Esophagus muscularis mucosa (tissue), 4 donors: ENCODE measurements at regions not wholly inside any gene's neighbourhood (a gene's known extent, or its start where the extent isn't known, plus 50 kb on each side); places are given as distances from the start of the nearest gene placed in this dataset.
"Not testable (repeated sequence)": the region's sequence is repeated elsewhere in the genome, so short reads cannot be mapped to it uniquely, and the experiment has no call there.

ENCODE experiments used
- DNase-seq: peaks from one replicate; pipeline ENCODE4 v3.0.0-alpha.2; 2017; ENCODE audit errors: extremely low spot score
- H3K27ac ChIP-seq, 4 donors: fragments of 200-600 bp; sonication (generic); replicated peaks in 1 of 4; 1 replicate in 3 of 4; 2 replicates in 1 of 4; pipeline ENCODE4 v1.5.1; 2016 to 2019; ENCODE audit warnings: mild to moderate bottlenecking in 1 of 4
- H3K27me3 ChIP-seq, 4 donors: fragments of 200-600 bp; sonication (generic); one replicate each; pipeline versions ENCODE4 v1.5.1 to v1.6.0; 2016 to 2019
- H3K36me3 ChIP-seq, 4 donors: fragments of 200-600 bp; sonication (generic); one replicate each; pipeline ENCODE4 v1.5.1; 2016 to 2019
- H3K4me1 ChIP-seq, 4 donors: fragments of 200-600 bp; sonication (generic); one replicate each; pipeline ENCODE4 v1.5.1; 2016 to 2019
- H3K4me3 ChIP-seq, 4 donors: fragments of 200-600 bp; sonication (generic); 1 replicate in 2 of 4; 2 replicates in 2 of 4; pipeline ENCODE4 v1.5.1; 2016 to 2019; ENCODE audit warnings: mild to moderate bottlenecking in 4 of 4, moderate library complexity in 1 of 4
- H3K9me3 ChIP-seq, 4 donors: fragments of 200-600 bp; sonication (generic); 1 replicate in 3 of 4; 2 replicates in 1 of 4; pipeline ENCODE4 v1.5.1; 2016 to 2019
- EP300 ChIP-seq: sonication (generic); formaldehyde crosslinking; IDR thresholded peaks from one replicate; pipeline ENCODE4 v1.6.1; 2017; ENCODE audit warnings: antibody characterized with exemption
- POLR2A ChIP-seq: fragments of 450-650 bp; IDR thresholded peaks from one replicate; pipeline ENCODE4 v1.6.1; 2017; ENCODE audit warnings: antibody characterized with exemption, moderate library complexity, mild to moderate bottlenecking, low read depth
- POLR2AphosphoS5 ChIP-seq, 2 donors: sonication (generic); formaldehyde crosslinking; IDR thresholded peaks; one replicate each; pipeline ENCODE4 v1.6.1; 2017; ENCODE audit warnings: antibody characterized with exemption in 2 of 2
- WGBS: methylation state at CpG from one replicate; pipeline ENCODE4 v1.1.5; 2018; 5-methylcytosine and 5-hydroxymethylcytosine counted together
- intact Hi-C: fragments of 100-400 bp; cut with DNase I; formaldehyde crosslinking; loops from one replicate; pipeline ENCODE4 v1.15.1; 2023
- TF ChIP-seq, protein P1 (sequence below), 3 experiments: fragments of 200-600 bp in 2 of 3; fragments of 450-650 bp in 1 of 3; sonication (generic) in 2 of 3; IDR thresholded peaks; one replicate each; pipeline ENCODE4 v1.5.1; 2017 to 2019; ENCODE audit warnings: antibody characterized with exemption in 3 of 3, mild to moderate bottlenecking in 2 of 3, moderate library complexity in 1 of 3

- TF ChIP-seq, protein P1, sequence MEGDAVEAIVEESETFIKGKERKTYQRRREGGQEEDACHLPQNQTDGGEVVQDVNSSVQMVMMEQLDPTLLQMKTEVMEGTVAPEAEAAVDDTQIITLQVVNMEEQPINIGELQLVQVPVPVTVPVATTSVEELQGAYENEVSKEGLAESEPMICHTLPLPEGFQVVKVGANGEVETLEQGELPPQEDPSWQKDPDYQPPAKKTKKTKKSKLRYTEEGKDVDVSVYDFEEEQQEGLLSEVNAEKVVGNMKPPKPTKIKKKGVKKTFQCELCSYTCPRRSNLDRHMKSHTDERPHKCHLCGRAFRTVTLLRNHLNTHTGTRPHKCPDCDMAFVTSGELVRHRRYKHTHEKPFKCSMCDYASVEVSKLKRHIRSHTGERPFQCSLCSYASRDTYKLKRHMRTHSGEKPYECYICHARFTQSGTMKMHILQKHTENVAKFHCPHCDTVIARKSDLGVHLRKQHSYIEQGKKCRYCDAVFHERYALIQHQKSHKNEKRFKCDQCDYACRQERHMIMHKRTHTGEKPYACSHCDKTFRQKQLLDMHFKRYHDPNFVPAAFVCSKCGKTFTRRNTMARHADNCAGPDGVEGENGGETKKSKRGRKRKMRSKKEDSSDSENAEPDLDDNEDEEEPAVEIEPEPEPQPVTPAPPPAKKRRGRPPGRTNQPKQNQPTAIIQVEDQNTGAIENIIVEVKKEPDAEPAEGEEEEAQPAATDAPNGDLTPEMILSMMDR (IDR thresholded peaks at IDR 0.05) = no peak
- TF ChIP-seq EP300 = no peak
- no peak for TF ChIP-seq POLR2A
- no peak for TF ChIP-seq POLR2AphosphoS5 (IDR thresholded peaks at IDR 0.05)
- Histone ChIP-seq H3K4me1 (no peaks in the 10 kb centered on the region), H3K27me3 (no peaks in the 10 kb centered on the region), H3K36me3 (no peaks in the 10 kb centered on the region), H3K27ac (no peak overlapping the region), H3K9me3 (no peaks in the 10 kb centered on the region), H3K4me3 (no peak overlapping the region)
- no peak for DNase-seq
- intact Hi-C loops = no loop called here
These were observed 606.6 kb upstream of the MAP3K7 start for GRCh38 chr6:91193446-91193845.

DNA sequence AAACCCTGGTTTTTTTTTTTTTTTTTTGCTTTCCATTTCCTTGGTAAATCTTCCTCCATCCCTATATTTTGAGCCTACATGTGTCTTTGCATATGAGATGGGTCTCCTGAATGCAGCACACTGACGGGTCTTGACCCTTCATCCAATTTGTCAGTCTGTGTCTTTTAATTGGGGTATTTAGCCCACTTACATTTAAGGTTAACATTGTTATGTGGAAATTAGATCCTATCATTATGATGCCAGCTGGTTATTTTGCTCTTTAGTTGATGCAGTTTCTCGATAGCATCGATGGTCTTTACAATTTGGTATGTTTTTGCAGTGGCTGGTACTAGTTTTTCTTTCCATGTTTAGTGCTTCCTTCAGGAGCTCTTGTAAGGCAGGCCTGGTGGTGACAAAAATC, 603.2 kb upstream of the MAP3K7 start:
- 95% methylated on average over 3 of the region's 3 CpGs for WGBS
- H3K27me3 ChIP-seq, H3K4me1 ChIP-seq, H3K36me3 ChIP-seq, intact Hi-C loops, DNase-seq, H3K4me3 ChIP-seq, H3K27ac ChIP-seq: not testable (repeated sequence)
- peaks cover 0 to 14% (median 0%) of the 10 kb centered on the region in 4 donors for H3K9me3 ChIP-seq

DNA sequence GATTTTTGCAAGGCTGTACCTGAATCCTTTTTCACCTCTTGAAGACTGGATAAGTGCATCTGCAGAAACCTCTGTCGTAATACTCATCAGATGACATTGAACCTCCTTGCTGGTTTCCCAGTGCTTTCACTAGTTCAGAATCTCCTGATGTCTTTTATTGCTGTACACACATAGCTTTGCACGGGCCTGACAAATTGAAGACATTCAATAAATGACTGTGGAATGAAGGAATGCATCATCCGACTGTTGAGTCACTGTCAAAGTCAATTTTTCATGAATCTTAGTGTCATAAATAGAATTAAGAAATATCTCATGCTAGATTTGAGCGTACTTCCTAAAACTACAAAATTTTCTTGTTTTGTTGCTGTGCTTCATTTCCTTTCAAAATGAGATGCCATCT, 598.2 kb upstream of the MAP3K7 start:
- TF ChIP-seq, protein P1 (IDR thresholded peaks at IDR 0.05) = no peak
- TF ChIP-seq EP300 = no peak
- no peak for TF ChIP-seq POLR2A
- TF ChIP-seq POLR2AphosphoS5 (IDR thresholded peaks at IDR 0.05) = no peak
- Histone ChIP-seq H3K4me1 (no peaks in the 10 kb centered on the region), H3K9me3 (peaks cover 0 to 14% (median 0%) of the 10 kb centered on the region in 4 donors), H3K27ac (no peak overlapping the region), H3K27me3 (no peaks in the 10 kb centered on the region), H3K4me3 (no peak overlapping the region), H3K36me3 (no peaks in the 10 kb centered on the region)
- intact Hi-C loops = no loop called here
- WGBS = 90% methylated on average over 4 of the region's 4 CpGs
- DNase-seq = no peak

DNA sequence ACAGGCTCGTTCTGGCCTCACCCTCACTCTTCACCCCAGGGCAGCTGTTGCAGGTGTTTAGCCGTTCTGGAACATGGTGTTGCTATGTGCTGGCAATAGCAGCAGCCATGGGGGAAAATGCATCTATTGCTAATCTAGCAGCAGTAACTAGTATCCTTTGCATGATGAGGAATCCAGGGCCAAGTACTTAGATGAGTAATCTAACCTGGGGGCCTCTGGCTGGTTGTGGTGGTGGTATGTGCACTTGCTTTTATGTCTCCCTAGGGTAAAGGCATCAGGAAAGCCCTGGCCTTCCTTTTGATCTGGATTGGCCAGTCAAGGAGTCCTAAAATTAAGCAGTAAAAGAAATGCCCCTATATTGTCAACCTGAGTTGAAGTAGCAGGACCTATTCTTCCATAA, 594.5 kb upstream of the MAP3K7 start:
- Histone ChIP-seq H3K4me3 (no peak overlapping the region), H3K27me3 (no peaks in the 10 kb centered on the region), H3K4me1 (no peaks in the 10 kb centered on the region), H3K9me3 (peaks cover 0 to 4% (median 0%) of the 10 kb centered on the region in 4 donors), H3K36me3 (no peaks in the 10 kb centered on the region), H3K27ac (no peak overlapping the region)
- WGBS = 61% methylated on average over 2 of the region's 2 CpGs
- TF ChIP-seq POLR2AphosphoS5 (IDR thresholded peaks at IDR 0.05) (no peak), EP300 (no peak), POLR2A (no peak)
- TF ChIP-seq, protein P1 (IDR thresholded peaks at IDR 0.05) = no peak
- DNase-seq = no peak
- intact Hi-C loops = no loop called here

- WGBS = 74% methylated on average over 3 of the region's 3 CpGs
- intact Hi-C loops = no loop called here
- Histone ChIP-seq H3K4me3 (no peak overlapping the region), H3K27ac (no peak overlapping the region), H3K9me3 (no peaks in the 10 kb centered on the region), H3K4me1 (no peaks in the 10 kb centered on the region), H3K36me3 (no peaks in the 10 kb centered on the region), H3K27me3 (no peaks in the 10 kb centered on the region)
- no peak for DNase-seq
- TF ChIP-seq POLR2A (no peak), EP300 (no peak), POLR2AphosphoS5 (IDR thresholded peaks at IDR 0.05) (no peak)
- TF ChIP-seq, protein P1 (IDR thresholded peaks at IDR 0.05) = no peak
These were observed 586.8 kb upstream of the MAP3K7 start for GRCh38 chr6:91173651-91174050.
